GM23338 (cell line): ENCODE measurements at regions not wholly inside any gene's neighbourhood (a gene's known extent, or its start where the extent isn't known, plus 50 kb on each side); places are given as distances from the start of the nearest gene placed in this dataset.

Experiments used
- ATAC-seq: fragments of 200-7000 bp; cut with Tn5 transposase; 3 replicates; pipeline ENCODE4 v1.9.1; 2020
- DNase-seq: peaks from one replicate; pipeline ENCODE4 v3.0.0-alpha.2; 2015; ENCODE audit warnings: low spot score
- H2AFZ ChIP-seq: fragments of 200-600 bp; sonication (generic); 2 replicates; pipeline ENCODE4 v1.8.0; 2016; ENCODE audit warnings: antibody characterized with exemption, mild to moderate bottlenecking, moderate library complexity
- H3F3A ChIP-seq: fragments of 200-600 bp; sonication (generic); replicated peaks from 2 replicates; pipeline ENCODE4 v1.8.0; 2017; ENCODE audit warnings: antibody characterized with exemption, mixed run types, low read depth
- H3K27ac ChIP-seq: fragments of 200-600 bp; sonication (generic); 2 replicates; pipeline ENCODE4 v1.6.1; 2016; ENCODE audit warnings: low read depth
- H3K27me3 ChIP-seq: fragments of 200-600 bp; sonication (generic); 2 replicates; pipeline ENCODE4 v1.8.0; 2016; ENCODE audit warnings: mild to moderate bottlenecking, mixed run types, moderate library complexity; ENCODE audit not compliant: insufficient read depth
- H3K36me3 ChIP-seq: fragments of 200-600 bp; sonication (generic); 2 replicates; pipeline ENCODE4 v1.8.0; 2016; ENCODE audit warnings: mild to moderate bottlenecking; ENCODE audit not compliant: insufficient read depth
- H3K4me1 ChIP-seq: fragments of 200-600 bp; sonication (generic); 2 replicates; pipeline ENCODE4 v1.8.0; 2016; ENCODE audit warnings: mild to moderate bottlenecking, moderate library complexity; ENCODE audit not compliant: insufficient read depth
- H3K4me2 ChIP-seq: fragments of 200-600 bp; sonication (generic); 2 replicates; pipeline ENCODE4 v1.7.1; 2017; ENCODE audit warnings: mixed run types
- H3K4me3 ChIP-seq: fragments of 200-600 bp; sonication (generic); 2 replicates; pipeline ENCODE4 v1.6.1; 2016; ENCODE audit warnings: mixed run types
- H3K79me2 ChIP-seq: fragments of 200-600 bp; sonication (generic); replicated peaks from 2 replicates; pipeline ENCODE4 v1.8.0; 2017; ENCODE audit warnings: mild to moderate bottlenecking; ENCODE audit not compliant: insufficient read depth
- H3K9me2 ChIP-seq: fragments of 200-600 bp; sonication (generic); 2 replicates; pipeline ENCODE4 v1.8.0; 2017; ENCODE audit not compliant: insufficient read depth
- H4K20me1 ChIP-seq: fragments of 200-600 bp; sonication (generic); replicated peaks from 2 replicates; pipeline ENCODE4 v1.8.0; 2017; ENCODE audit warnings: mild to moderate bottlenecking; ENCODE audit not compliant: insufficient read depth
- H3K27ac Mint-ChIP-seq: 2 replicates; pipeline ENCODE4 v1.8.0; 2020; ENCODE audit warnings: inconsistent platforms, mild to moderate bottlenecking, moderate library complexity, mixed read lengths
- H3K27me3 Mint-ChIP-seq: 3 replicates; pipeline ENCODE4 v1.8.0; 2022; ENCODE audit warnings: low read depth, mild to moderate bottlenecking, moderate library complexity, mixed read lengths, inconsistent platforms; ENCODE audit not compliant: insufficient read depth, poor library complexity
- H3K36me3 Mint-ChIP-seq: 3 replicates; pipeline ENCODE4 v1.8.0; 2021; ENCODE audit warnings: low read depth, mild to moderate bottlenecking, inconsistent platforms, moderate library complexity, mixed read lengths
- H3K4me1 Mint-ChIP-seq: 3 replicates; pipeline ENCODE4 v1.8.0; 2020; ENCODE audit warnings: mild to moderate bottlenecking, inconsistent platforms, mixed read lengths
- H3K4me3 Mint-ChIP-seq: 3 replicates; pipeline ENCODE4 v1.8.0; 2021; ENCODE audit warnings: moderate library complexity, mild to moderate bottlenecking, inconsistent platforms, mixed read lengths
- H3K9me3 Mint-ChIP-seq: 3 replicates; pipeline ENCODE4 v1.8.0; 2020; ENCODE audit warnings: moderate library complexity, mild to moderate bottlenecking, inconsistent platforms, mixed read lengths
- CREB1 ChIP-seq: fragments of 250-450 bp; sonication (Bioruptor Pico); IDR thresholded peaks from 2 replicates; pipeline ENCODE4 v1.5.0; 2020; ENCODE audit warnings: low read depth, mild to moderate bottlenecking, moderate library complexity
- CTCF ChIP-seq, 2 experiments: fragments of 200-600 bp in 1 of 2; sonication (generic) in 1 of 2; conservative IDR thresholded peaks; 2 replicates each; pipeline versions ENCODE4 v1.5.1 to v1.6.1; 2016 to 2017; ENCODE audit warnings: antibody characterized with exemption in 2 of 2, low read depth in 2 of 2, mild to moderate bottlenecking in 2 of 2, moderate library complexity in 1 of 2
- ETS1 ChIP-seq: IDR thresholded peaks from 2 replicates; pipeline ENCODE4 v1.6.1; 2016; ENCODE audit warnings: antibody characterized with exemption
- EZH2 ChIP-seq: fragments of 200-600 bp; sonication (generic); IDR thresholded peaks from one replicate; pipeline ENCODE4 v1.8.0; 2017; ENCODE audit warnings: antibody characterized with exemption, mild to moderate bottlenecking, low read depth; ENCODE audit not compliant: unreplicated experiment
- EZH2phosphoT487 ChIP-seq: fragments of 200-600 bp; sonication (generic); IDR thresholded peaks from one replicate; pipeline ENCODE4 v1.8.1; 2018; ENCODE audit warnings: antibody characterized with exemption; ENCODE audit not compliant: unreplicated experiment
- JUNB ChIP-seq: IDR thresholded peaks from one replicate; pipeline ENCODE4 v1.6.1; 2016; ENCODE audit warnings: antibody characterized with exemption; ENCODE audit not compliant: unreplicated experiment
- NANOG ChIP-seq: IDR thresholded peaks from 2 replicates; pipeline ENCODE4 v1.6.1; 2016; ENCODE audit warnings: antibody characterized with exemption, borderline replicate concordance
- POLR2AphosphoS5 ChIP-seq: IDR thresholded peaks from 2 replicates; pipeline ENCODE4 v1.6.1; 2016; ENCODE audit warnings: antibody characterized with exemption, low read depth
- STAT1 ChIP-seq: IDR thresholded peaks from one replicate; pipeline ENCODE4 v1.6.1; 2016; ENCODE audit warnings: antibody characterized with exemption; ENCODE audit not compliant: unreplicated experiment
- ZNF114 ChIP-seq: fragments of 250-450 bp; sonication (Bioruptor Pico); IDR thresholded peaks from 2 replicates; pipeline ENCODE4 v1.5.0; 2020; ENCODE audit warnings: mild to moderate bottlenecking, moderate library complexity
- ZNF331 ChIP-seq: fragments of 250-450 bp; sonication (Bioruptor Pico); IDR thresholded peaks from 2 replicates; pipeline ENCODE4 v1.5.0; 2020; ENCODE audit warnings: low read depth, mild to moderate bottlenecking, moderate library complexity
- TF ChIP-seq, protein P1 (sequence below): fragments of 250-450 bp; sonication (Bioruptor Pico); IDR thresholded peaks from 2 replicates; pipeline ENCODE4 v1.5.0; 2020; ENCODE audit warnings: mild to moderate bottlenecking, moderate library complexity
- TF ChIP-seq, protein P2 (sequence below): IDR thresholded peaks from one replicate; pipeline ENCODE4 v1.6.1; 2018; ENCODE audit warnings: antibody characterized with exemption; ENCODE audit not compliant: unreplicated experiment

DNA sequence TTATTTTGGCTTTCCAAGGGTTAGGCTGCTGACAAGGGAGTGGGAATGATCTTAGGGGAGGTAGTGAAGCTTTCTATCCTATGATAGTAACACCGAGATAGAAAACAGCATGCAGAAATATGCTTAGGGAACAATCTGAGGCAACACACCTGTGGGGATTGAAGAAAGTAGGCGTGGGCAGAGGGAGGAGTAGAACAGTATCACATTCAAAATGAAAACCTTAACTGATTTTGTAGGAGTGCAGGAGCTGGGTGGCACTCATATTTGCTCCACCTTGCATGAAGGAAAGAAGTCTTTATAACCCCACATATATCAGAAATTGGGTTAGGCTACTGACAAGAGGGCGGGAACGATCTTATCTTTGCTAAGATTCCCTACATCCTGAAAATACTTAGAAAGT lies 762.2 kb upstream of the CNTNAP5 start:
- H3K9me3 Mint-ChIP-seq = peaks cover 13% of the 10 kb centered on the region

More for the DNA sequence above, 762.2 kb upstream of the CNTNAP5 start:
- H3K9me2 ChIP-seq = no peaks in the 10 kb centered on the region
- H3K36me3 ChIP-seq = no peaks in the 10 kb centered on the region
- no peak overlapping the region for H3K27ac Mint-ChIP-seq
- no peak for DNase-seq
- ATAC-seq = no peak
- TF ChIP-seq POLR2AphosphoS5 (no peak), EZH2 (no peak), ZNF331 (CRISPR knock-in tag) (no peak), STAT1 (no peak), EZH2phosphoT487 (no peak), CREB1 (CRISPR knock-in tag) (no peak), JUNB (no peak), NANOG (no peak), ETS1 (no peak), ZNF114 (CRISPR knock-in tag) (no peak), CTCF (conservative IDR thresholded peaks at IDR 0.05; ENCODE audit: low read depth in 2 of 2) (no peak)
- TF ChIP-seq, protein P1, sequence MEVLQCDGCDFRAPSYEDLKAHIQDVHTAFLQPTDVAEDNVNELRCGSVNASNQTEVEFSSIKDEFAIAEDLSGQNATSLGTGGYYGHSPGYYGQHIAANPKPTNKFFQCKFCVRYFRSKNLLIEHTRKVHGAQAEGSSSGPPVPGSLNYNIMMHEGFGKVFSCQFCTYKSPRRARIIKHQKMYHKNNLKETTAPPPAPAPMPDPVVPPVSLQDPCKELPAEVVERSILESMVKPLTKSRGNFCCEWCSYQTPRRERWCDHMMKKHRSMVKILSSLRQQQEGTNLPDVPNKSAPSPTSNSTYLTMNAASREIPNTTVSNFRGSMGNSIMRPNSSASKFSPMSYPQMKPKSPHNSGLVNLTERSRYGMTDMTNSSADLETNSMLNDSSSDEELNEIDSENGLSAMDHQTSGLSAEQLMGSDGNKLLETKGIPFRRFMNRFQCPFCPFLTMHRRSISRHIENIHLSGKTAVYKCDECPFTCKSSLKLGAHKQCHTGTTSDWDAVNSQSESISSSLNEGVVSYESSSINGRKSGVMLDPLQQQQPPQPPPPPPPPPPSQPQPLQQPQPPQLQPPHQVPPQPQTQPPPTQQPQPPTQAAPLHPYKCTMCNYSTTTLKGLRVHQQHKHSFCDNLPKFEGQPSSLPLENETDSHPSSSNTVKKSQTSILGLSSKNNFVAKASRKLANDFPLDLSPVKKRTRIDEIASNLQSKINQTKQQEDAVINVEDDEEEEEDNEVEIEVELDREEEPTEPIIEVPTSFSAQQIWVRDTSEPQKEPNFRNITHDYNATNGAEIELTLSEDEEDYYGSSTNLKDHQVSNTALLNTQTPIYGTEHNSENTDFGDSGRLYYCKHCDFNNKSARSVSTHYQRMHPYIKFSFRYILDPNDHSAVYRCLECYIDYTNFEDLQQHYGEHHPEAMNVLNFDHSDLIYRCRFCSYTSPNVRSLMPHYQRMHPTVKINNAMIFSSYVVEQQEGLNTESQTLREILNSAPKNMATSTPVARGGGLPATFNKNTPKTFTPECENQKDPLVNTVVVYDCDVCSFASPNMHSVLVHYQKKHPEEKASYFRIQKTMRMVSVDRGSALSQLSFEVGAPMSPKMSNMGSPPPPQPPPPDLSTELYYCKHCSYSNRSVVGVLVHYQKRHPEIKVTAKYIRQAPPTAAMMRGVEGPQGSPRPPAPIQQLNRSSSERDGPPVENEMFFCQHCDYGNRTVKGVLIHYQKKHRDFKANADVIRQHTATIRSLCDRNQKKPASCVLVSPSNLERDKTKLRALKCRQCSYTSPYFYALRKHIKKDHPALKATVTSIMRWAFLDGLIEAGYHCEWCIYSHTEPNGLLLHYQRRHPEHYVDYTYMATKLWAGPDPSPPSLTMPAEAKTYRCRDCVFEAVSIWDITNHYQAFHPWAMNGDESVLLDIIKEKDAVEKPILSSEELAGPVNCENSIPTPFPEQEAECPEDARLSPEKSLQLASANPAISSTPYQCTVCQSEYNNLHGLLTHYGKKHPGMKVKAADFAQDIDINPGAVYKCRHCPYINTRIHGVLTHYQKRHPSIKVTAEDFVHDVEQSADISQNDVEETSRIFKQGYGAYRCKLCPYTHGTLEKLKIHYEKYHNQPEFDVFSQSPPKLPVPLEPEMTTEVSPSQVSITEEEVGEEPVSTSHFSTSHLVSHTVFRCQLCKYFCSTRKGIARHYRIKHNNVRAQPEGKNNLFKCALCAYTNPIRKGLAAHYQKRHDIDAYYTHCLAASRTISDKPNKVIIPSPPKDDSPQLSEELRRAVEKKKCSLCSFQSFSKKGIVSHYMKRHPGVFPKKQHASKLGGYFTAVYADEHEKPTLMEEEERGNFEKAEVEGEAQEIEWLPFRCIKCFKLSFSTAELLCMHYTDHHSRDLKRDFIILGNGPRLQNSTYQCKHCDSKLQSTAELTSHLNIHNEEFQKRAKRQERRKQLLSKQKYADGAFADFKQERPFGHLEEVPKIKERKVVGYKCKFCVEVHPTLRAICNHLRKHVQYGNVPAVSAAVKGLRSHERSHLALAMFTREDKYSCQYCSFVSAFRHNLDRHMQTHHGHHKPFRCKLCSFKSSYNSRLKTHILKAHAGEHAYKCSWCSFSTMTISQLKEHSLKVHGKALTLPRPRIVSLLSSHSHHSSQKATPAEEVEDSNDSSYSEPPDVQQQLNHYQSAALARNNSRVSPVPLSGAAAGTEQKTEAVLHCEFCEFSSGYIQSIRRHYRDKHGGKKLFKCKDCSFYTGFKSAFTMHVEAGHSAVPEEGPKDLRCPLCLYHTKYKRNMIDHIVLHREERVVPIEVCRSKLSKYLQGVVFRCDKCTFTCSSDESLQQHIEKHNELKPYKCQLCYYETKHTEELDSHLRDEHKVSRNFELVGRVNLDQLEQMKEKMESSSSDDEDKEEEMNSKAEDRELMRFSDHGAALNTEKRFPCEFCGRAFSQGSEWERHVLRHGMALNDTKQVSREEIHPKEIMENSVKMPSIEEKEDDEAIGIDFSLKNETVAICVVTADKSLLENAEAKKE (CRISPR knock-in tag) = no peak
- TF ChIP-seq, protein P2, sequence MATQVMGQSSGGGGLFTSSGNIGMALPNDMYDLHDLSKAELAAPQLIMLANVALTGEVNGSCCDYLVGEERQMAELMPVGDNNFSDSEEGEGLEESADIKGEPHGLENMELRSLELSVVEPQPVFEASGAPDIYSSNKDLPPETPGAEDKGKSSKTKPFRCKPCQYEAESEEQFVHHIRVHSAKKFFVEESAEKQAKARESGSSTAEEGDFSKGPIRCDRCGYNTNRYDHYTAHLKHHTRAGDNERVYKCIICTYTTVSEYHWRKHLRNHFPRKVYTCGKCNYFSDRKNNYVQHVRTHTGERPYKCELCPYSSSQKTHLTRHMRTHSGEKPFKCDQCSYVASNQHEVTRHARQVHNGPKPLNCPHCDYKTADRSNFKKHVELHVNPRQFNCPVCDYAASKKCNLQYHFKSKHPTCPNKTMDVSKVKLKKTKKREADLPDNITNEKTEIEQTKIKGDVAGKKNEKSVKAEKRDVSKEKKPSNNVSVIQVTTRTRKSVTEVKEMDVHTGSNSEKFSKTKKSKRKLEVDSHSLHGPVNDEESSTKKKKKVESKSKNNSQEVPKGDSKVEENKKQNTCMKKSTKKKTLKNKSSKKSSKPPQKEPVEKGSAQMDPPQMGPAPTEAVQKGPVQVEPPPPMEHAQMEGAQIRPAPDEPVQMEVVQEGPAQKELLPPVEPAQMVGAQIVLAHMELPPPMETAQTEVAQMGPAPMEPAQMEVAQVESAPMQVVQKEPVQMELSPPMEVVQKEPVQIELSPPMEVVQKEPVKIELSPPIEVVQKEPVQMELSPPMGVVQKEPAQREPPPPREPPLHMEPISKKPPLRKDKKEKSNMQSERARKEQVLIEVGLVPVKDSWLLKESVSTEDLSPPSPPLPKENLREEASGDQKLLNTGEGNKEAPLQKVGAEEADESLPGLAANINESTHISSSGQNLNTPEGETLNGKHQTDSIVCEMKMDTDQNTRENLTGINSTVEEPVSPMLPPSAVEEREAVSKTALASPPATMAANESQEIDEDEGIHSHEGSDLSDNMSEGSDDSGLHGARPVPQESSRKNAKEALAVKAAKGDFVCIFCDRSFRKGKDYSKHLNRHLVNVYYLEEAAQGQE = no peak
- H3K27me3 ChIP-seq = no peaks in the 10 kb centered on the region
- no peaks in the 10 kb centered on the region for H3K27me3 Mint-ChIP-seq
- no peaks in the 10 kb centered on the region for H4K20me1 ChIP-seq
- no peak overlapping the region for H2AFZ ChIP-seq
- no peak overlapping the region for H3K4me2 ChIP-seq
- no peaks in the 10 kb centered on the region for H3K79me2 ChIP-seq
- H3K36me3 Mint-ChIP-seq = peaks cover 6% of the 10 kb centered on the region; the same call in 1 of the 3 replicates
- no peak overlapping the region for H3K4me3 Mint-ChIP-seq
- no peaks in the 10 kb centered on the region for H3K4me1 Mint-ChIP-seq
- no peaks in the 10 kb centered on the region for H3F3A ChIP-seq
- H3K4me1 ChIP-seq = no peaks in the 10 kb centered on the region
- no peak overlapping the region for H3K4me3 ChIP-seq
- no peak overlapping the region for H3K27ac ChIP-seq
